GM21367 (cell line): ENCODE measurements at regions not wholly inside any gene's neighbourhood (a gene's known extent, or its start where the extent isn't known, plus 50 kb on each side); places are given as distances from the start of the nearest gene placed in this dataset.
"Not testable (repeated sequence)": the region's sequence is repeated elsewhere in the genome, so short reads cannot be mapped to it uniquely, and the experiment has no call there.

Source experiments
- ATAC-seq: cut with Tn5 transposase; IDR thresholded peaks from one replicate; pipeline ENCODE4 v1.9.1; 2021; ENCODE audit not compliant: unreplicated experiment

DNA sequence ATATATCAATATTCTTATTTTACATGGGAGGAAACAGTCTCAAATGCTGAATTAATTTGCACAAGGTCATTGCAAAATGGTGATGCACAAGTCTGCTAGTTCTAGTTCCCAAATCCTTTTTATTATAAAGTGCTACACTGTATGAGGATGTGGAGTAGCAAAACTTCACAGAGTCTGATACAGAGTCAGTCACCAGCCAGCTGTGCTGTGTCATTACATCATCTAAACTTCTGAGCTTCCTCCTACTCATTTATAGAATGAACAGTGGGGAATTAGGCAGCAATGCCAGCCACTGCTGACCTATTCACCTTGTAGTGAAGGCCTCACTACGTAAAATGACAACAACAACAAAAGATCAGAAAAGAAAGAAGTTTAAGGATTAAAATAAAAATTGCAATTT lies 357.8 kb downstream of the TMEM167A start:
- ATAC-seq: no peak

DNA sequence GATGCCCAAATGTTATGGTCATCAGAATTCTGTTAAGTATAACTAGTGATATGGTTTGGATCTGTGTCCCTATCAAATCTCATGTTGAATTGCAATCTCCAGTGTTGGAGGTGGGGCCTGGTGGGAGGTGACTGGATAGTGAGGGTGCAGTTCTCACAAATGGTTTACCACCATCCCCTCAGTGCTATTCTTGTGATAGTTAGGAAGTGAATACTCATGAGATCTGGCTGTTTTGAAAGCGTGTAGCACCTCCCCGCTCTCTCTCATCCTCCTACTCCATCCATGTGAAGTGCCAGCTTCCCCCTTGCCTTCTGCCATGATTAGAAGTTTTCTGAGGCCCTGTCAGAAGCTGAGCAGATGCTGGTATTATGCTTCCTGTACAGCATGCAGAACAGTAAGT lies 359.5 kb downstream of the TMEM167A start:
- ATAC-seq: no peak

DNA sequence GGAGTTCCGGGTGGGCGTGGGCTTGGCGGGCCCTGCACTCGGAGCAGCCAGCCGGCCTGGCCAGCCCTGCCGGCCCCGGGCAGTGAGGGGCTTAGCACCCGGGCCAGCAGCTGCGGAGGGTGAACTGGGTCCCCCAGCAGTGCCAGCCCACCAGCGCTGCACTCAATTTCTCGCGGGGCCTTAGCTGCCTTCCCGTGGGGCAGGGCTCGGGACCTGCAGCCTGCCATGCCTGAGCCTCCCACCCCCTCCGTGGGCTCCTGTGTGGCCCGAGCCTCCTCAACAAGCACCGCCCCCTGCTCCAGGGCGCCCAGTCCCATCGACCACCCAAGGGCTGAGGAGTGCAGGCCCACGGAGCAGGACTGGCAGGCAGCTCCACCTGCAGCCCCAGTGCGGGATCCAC lies 362.5 kb downstream of the TMEM167A start:
- ATAC-seq: not testable (repeated sequence)

- no peak for ATAC-seq
These were observed 363.4 kb downstream of the TMEM167A start for GRCh38 chr5:82713811-82714210.

DNA sequence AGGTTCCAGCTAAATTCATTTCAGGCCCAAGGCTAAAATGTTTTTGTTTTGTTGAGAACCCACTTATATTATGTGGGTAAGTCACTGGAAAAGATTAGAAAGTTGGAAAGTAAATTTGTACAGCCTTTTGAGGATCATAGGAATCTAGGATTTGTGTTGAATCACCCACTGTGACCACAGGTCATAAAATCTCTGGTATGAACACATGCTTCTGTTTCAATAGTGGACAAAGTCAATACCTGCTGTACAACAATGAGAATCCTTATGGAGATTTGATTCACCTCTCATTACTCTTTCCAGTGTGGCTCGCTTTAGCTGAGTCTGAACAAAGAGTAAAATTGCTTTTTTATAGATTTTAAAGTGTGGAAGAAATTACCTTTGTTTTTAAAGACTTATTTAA lies 369.5 kb downstream of the TMEM167A start:
- no peak for ATAC-seq

DNA sequence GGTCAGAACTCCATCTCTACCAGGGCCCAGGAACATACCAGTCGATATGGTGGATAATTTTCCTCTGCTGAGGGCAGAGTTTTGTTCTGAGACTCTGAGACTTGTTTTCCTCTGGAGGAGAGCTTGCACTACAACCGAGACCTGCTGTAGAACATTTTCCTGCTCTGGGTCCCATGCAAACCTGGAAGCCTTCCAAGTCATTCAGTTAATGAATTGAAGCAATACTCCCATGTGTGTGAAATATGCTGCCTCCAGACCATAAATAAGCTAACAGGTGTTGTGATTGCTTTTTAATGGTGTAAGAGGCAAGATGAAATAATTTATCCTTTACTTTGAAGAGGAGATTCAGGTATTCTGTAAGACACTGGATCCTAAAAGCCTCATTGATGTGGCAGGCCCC lies 372.8 kb downstream of the TMEM167A start:
- no peak for ATAC-seq

- ATAC-seq: no peak
These were observed 375.1 kb downstream of the TMEM167A start for GRCh38 chr5:82702046-82702445.

DNA sequence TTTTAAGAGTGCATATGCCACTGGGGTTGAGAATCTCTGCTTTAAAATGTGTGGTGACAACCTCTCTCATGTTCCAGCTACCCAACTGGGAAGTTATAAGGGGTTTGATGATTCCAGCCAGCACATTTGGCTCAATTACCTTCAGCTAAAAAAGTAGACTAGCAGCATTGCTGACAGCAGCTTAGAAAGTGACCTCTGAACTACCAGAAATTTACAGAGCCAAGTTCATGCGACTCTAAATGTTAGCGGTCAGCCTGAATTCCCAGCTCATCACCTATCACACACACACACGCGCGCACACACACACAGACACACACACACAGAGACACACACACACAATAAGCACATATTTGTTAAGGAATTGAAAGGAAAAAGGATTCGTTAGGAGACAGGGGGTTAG lies 377.5 kb downstream of the TMEM167A start:
- ATAC-seq: no peak

GRCh38 chr5:82698026-82698425 lies 379.2 kb downstream of the TMEM167A start:
- no peak for ATAC-seq

DNA sequence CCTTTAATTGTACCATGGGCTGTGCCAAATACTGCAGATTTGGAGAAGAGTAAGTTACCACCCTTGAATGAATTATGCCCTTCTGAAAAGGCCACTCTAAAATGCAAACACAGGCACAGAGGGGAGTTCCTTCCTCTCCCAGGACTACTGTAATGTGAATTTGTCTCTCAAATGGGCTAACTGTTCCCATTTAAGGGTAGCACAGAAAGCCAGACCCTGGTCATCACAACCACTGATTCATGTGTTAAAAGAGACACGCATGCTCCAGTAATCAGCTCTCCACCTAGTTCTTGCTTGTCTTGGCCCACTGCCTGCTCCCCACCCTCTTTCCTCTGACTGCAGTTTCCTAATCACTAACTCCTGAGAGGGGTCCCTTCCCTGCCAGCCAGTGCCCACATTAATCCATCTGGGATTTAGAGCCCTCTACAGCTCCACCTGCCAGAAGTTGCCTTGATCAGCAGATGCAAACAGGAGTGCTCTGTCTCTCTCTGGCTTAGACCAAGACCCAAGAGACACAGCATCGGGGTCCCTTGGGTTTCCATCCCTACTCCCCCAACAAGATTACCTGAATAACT lies 382.4 kb downstream of the TMEM167A start:
- ATAC-seq: no peak

DNA sequence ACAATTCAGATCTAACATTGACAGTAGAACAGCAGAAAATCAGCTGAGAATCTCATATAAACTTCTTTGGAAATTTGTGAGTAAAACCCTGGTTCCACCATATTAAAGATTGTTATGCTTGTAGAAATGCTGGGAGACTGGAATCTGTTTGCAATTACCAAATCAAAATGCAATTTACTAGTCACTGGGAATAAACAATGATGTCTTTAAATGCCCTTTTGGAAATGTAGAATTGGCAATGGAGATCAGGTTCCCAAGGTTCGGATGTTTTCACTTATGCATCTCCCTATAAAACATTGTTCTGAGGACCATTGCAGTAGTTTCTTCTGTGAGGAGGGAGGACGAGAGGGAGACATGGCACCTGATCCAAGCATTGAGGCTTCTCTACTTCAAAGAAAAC lies 384.4 kb downstream of the TMEM167A start:
- no peak for ATAC-seq

DNA sequence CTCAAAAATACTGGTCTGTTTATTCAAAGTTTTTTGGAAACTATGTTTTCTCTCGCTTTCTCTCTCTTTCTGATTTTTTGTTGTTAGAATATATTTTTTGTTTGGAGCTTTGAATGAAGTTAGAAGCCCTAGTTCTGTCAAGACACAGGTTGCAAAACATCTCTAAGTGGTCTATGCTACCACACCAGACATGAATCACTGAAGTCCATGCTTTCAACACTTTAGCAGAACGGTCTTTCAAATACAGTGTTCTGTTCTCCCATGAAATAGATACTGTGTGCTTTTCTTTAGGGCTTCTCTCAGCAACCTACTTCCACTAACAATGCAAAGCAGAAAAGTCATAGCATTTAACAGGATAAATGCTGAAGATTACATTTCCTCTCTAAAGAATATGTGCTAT lies 392.5 kb downstream of the TMEM167A start:
- no peak for ATAC-seq

GRCh38 chr5:82684165-82684564 lies 393.0 kb downstream of the TMEM167A start:
- ATAC-seq: no peak

- ATAC-seq: no peak
These were observed 397.5 kb downstream of the TMEM167A start for GRCh38 chr5:82679660-82680059.

DNA sequence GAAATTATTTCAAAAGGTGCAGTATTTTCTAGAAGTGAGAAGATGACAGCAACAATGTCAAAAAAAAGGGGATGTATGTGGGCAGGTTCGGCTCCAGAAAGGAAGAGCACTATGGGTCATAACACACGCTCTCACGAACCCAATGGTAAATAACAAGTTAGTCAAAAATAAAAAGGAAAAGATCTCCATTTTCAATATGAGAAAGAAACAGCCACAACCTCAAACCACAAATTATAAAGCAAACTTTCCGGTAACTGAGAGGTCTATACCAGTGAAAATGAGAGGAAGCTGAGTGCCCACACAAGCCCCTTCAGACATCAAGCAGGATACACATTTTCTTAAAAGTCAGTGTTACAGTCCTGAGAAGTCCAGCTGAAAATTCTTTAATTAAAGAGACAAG lies 398.5 kb upstream of the RPS23 start:
- peak; percentile 77 for ATAC-seq

GRCh38 chr5:82674671-82675070 lies 396.5 kb upstream of the RPS23 start:
- no peak for ATAC-seq

DNA sequence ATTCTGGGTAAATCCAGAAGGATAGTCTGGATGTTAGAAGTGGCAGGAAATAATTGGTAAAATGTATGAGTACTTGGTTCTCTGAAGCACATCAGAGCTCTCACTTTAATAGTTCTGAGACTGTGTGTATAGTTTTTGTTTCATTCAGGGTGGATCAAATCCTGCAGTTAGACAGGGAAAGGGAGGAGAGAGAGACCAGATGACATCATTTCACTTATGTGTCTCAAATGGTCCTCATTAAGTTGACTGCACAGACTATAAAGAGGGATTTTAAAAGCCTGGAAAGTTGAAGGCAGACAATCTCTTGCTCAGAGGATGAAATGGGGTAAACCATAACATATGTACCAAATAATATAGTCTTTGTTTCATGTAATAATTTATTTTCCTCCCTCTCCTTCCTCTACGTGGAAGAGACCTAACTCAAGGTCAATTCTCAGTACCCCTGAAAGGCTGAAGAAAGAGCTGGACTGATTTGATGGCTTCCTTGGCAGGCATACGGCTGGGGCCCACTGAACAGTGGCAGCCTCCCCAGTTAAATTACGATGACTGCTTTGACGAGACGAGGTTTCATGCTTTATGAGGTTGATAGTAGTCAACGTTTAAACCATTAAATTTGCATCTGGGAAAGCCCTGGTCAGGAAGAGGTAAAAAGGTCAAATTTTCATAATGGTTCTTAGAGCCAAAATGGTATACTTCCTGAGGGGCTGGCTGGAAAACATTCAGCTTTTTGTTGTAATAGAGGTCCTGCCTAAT lies 395.1 kb upstream of the RPS23 start:
- ATAC-seq: no peak

DNA sequence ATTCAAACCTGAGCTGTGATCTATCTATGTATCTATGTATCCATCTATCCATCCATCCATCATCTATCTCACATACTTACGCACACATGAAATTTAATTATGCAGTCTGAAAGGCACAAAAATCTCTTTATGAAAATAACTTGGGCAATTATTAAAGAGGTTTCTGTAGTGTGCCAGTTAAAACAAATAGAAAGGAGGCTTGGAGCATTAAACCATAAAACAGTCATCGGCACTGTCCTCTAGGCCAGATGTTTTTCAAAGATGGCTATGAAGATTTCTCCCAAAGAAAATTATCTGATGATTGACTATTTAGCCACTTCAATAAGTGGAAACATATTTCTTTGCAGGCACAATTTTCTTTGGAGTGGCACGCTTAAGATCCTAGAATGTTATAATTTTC lies 392.5 kb upstream of the RPS23 start:
- no peak for ATAC-seq

GRCh38 chr5:82669720-82670119 lies 391.6 kb upstream of the RPS23 start:
- ATAC-seq: no peak

DNA sequence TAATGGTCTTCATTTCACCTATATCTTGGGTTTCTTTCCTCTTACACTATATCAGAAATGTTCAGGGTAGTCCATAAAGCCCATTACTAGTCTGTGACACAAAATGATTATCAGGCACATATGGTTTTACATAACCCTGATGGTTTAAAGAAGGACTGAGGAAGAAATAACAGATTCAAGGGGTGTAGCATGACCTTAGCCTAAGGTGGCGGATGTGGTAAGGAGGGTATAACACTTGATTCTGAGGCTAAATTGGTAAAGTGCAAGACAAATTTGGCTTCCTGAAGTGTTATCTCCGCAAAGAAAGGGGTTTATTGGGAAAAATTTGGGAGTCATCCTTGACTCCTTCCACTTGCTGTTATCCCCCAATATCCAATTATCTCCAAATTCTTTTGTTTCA lies 388.2 kb upstream of the RPS23 start:
- no peak for ATAC-seq

DNA sequence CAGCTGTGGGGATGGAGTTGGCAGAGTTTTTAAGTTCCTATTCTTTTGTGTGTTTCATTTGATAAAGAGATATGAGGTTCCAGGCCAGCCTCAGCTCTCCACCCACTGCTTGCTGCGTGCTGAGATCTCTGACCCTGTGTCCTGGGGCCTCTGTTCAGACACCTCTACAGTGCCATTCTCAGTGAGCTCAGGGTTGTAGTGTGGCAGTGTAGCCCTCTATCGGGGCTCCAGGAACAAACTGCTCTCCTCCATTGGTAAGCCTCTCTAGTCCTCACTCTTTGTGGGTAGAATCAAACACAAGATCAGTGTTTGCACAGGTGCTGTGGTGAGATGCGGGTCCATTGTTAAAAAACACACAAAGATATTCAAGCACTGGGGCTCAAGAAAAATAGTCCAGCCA lies 386.6 kb upstream of the RPS23 start:
- ATAC-seq: no peak

DNA sequence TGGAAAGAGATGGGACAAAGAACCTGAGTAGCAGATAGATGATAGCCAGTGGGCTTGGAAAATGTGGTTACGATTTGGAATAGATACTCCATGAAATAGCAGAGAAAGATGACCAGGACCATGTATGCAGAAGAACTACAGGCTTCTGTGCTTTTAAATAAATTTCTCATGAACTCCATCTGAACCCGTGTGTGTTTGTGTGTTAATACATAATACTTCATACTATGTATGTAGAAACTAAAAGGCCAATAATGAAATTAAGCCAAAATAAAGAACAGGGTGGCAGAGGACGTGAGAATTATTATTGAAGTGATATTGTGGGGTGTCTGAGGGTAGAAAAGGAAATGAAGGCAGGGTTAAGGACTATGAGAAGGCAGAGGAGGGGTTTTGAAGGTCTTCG lies 385.1 kb upstream of the RPS23 start:
- no peak for ATAC-seq

DNA sequence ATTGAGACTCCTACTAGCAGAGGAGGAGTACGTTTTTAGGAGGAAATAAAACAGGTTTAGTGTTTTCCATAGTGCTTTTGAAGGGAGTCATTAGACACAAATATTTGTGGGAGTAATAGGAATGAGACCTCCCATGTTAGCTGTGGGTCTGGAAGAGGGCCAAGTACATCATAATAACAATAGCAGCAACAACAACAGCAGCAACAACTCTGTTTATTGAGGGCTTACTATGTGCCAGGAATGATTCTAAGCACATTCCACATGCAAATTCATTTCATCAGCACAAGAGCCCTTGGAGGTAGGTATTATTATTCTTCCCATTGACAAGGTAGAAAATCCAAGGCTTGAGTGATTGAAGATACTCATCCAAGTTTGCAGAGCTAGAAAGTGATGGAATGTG lies 384.2 kb upstream of the RPS23 start:
- ATAC-seq: no peak
